K562 (cell line): ENCODE measurements at regions not wholly inside any gene's neighbourhood (a gene's known extent, or its start where the extent isn't known, plus 50 kb on each side); places are given as distances from the start of the nearest gene placed in this dataset.

Source experiments
- ATAC-seq: fragments of 200-7000 bp; cut with Tn5 transposase; 3 replicates; pipeline ENCODE4 v1.9.1; 2020; ENCODE audit warnings: moderate library complexity
- BruUV-seq: library from RNA; stranded (reverse); fragments of 400-500 nt; replicated peaks from 2 replicates; lab custom pipeline; 2021; lab: Mats Ljungman, UMichigan
- CTCF ChIA-PET: fragments of 300-600 bp; formaldehyde crosslinking; extraction: SDS; loops from one replicate; lab custom pipeline; 2021; ENCODE audit warnings: low intra/inter-chr PET ratio; lab: Yijun Ruan, JAX
- POLR2A ChIA-PET: fragments of 300-600, 350-650 bp; sonication (Branson Sonifier 250); formaldehyde crosslinking; extraction: SDS; loops from one replicate; lab custom pipeline; 2021; ENCODE audit warnings: antibody characterized with exemption, inconsistent platforms; lab: Yijun Ruan, JAX
- DNase-seq, 4 experiments: peaks; one replicate each; pipeline versions ENCODE4 v3.0.0 to v3.0.0-alpha.2; 2011 to 2018; ENCODE audit warnings: low spot score in 3 of 4, mixed read lengths in 3 of 4; ENCODE audit errors: extremely low read depth in 1 of 4
- FAIRE-seq: peaks from 2 replicates; lab custom pipeline; 2011; peaks lifted over from hg19 to GRCh38; lab: Jason Lieb, UNC
- H2AFZ ChIP-seq: 2 replicates; pipeline ENCODE4 v1.6.0; 2011; ENCODE audit warnings: low read depth, low read length, control low read depth, inconsistent platforms
- H3K27ac ChIP-seq: fragments of 200-600 bp; 3 replicates; pipeline ENCODE4 v1.8.0; 2011; ENCODE audit warnings: low read depth, mild to moderate bottlenecking, control low read depth, inconsistent platforms, low read length, moderate library complexity, mixed read lengths; ENCODE audit errors: extremely low read depth
- H3K27me3 ChIP-seq, 2 experiments: fragments of 300-600 bp in 1 of 2; 2 replicates in 1 of 2; 3 replicates in 1 of 2; pipeline versions ENCODE4 v1.6.0 to v1.8.0; 2011; ENCODE audit warnings: inconsistent platforms in 2 of 2, low read length in 2 of 2, mild to moderate bottlenecking in 1 of 2, mixed read lengths in 1 of 2, moderate library complexity in 1 of 2; ENCODE audit not compliant: control insufficient read depth in 2 of 2, insufficient read depth in 2 of 2
- H3K36me3 ChIP-seq: fragments of 300-600 bp; 3 replicates; pipeline ENCODE4 v1.8.0; 2011; ENCODE audit warnings: mild to moderate bottlenecking, low read length, inconsistent platforms; ENCODE audit not compliant: control insufficient read depth, insufficient read depth
- H3K4me1 ChIP-seq, 2 experiments: fragments of 200-600 bp in 1 of 2; replicated peaks in 1 of 2; 2 replicates in 1 of 2; 3 replicates in 1 of 2; pipeline versions ENCODE4 v1.5.1 to v1.8.0; 2011; ENCODE audit warnings: inconsistent platforms in 2 of 2, low read length in 2 of 2, mild to moderate bottlenecking in 1 of 2, mixed read lengths in 1 of 2, moderate library complexity in 1 of 2; ENCODE audit not compliant: control insufficient read depth in 2 of 2, insufficient read depth in 2 of 2
- H3K4me2 ChIP-seq: 2 replicates; pipeline ENCODE4 v1.6.1; 2011; ENCODE audit warnings: low read length, control low read depth, inconsistent platforms, mixed read lengths; ENCODE audit not compliant: insufficient read depth
- H3K4me3 ChIP-seq: fragments of 200-600 bp; sonication (generic), shearing (Covaris generic); 2 replicates; pipeline ENCODE4 v1.5.1; 2016; ENCODE audit warnings: control low read depth, inconsistent platforms
- H3K79me2 ChIP-seq: fragments of 200-600 bp; 3 replicates; pipeline ENCODE4 v1.8.0; 2011; ENCODE audit warnings: low read length, inconsistent platforms; ENCODE audit not compliant: control insufficient read depth, insufficient read depth
- H3K9ac ChIP-seq, 2 experiments: 2 replicates each; pipeline versions ENCODE4 v1.6.0 to v1.6.1; 2011; ENCODE audit warnings: low read depth in 2 of 2, low read length in 2 of 2, control low read depth in 1 of 2, inconsistent platforms in 1 of 2, mild to moderate bottlenecking in 1 of 2, mixed read lengths in 1 of 2; ENCODE audit not compliant: insufficient read depth in 1 of 2
- H3K9me1 ChIP-seq: one replicate; pipeline ENCODE4 v1.6.0; 2011; ENCODE audit warnings: inconsistent platforms, mild to moderate bottlenecking, low read length, moderate library complexity; ENCODE audit not compliant: control insufficient read depth, insufficient read depth
- H3K9me3 ChIP-seq: replicated peaks from 2 replicates; pipeline ENCODE4 v1.5.1; 2011; ENCODE audit warnings: low read depth, low read length, inconsistent platforms; ENCODE audit not compliant: control insufficient read depth, insufficient read depth
- H4K20me1 ChIP-seq: replicated peaks from 2 replicates; pipeline ENCODE4 v1.6.1; 2011; ENCODE audit warnings: low read length, inconsistent platforms, mixed read lengths; ENCODE audit not compliant: control insufficient read depth, insufficient read depth
- FOXK2 ChIP-seq, 2 experiments: fragments of 450-650 bp; IDR thresholded peaks in 1 of 2; conservative IDR thresholded peaks in 1 of 2; 2 replicates each; pipeline ENCODE4 v1.6.1; 2016; ENCODE audit warnings: low read depth in 2 of 2, mild to moderate bottlenecking in 1 of 2
- GTF2E2 ChIP-seq: fragments of 200-800 bp; sonication (Bioruptor generic); IDR thresholded peaks from 2 replicates; pipeline ENCODE4 v1.6.1; 2016; ENCODE audit warnings: missing genetic modification characterization, missing compliant biosample characterization
- NRF1 ChIP-seq, 2 experiments: fragments of 450-650 bp; IDR thresholded peaks in 1 of 2; conservative IDR thresholded peaks in 1 of 2; 2 replicates each; pipeline ENCODE4 v1.6.1; 2014; ENCODE audit warnings: mild to moderate bottlenecking in 2 of 2
- WGBS: fragments of 100-300 bp; shearing (Covaris generic); methylation state at CpG from one replicate; pipeline ENCODE4 v1.1.6; 2016; ENCODE audit warnings: low coverage, mixed read lengths; ENCODE audit not compliant: insufficient coverage; ENCODE audit errors: missing lambda C conversion rate; 5-methylcytosine and 5-hydroxymethylcytosine counted together
- in situ Hi-C: fragments of 300-500 bp; cut with MboI; formaldehyde crosslinking; loops from 4 replicates; pipeline ENCODE4 v1.15.0; 2018; ENCODE audit warnings: inconsistent platforms, mixed read lengths
- intact Hi-C: fragments of 100-400 bp; cut with micrococcal nuclease; formaldehyde crosslinking; loops from 2 replicates; pipeline ENCODE4 v1.14.2; 2022
- TF ChIP-seq, protein P1 (sequence below): sonication (generic); formaldehyde crosslinking; IDR thresholded peaks from 2 replicates; pipeline ENCODE4 v1.8.1; 2022; ENCODE audit warnings: missing genetic modification reagents
- TF ChIP-seq, protein P2 (sequence below): fragments of 450-650 bp; IDR thresholded peaks from 2 replicates; pipeline ENCODE4 v1.6.1; 2016
- TF ChIP-seq, protein P3 (sequence below): fragments of 250-450 bp; sonication (Bioruptor Pico); IDR thresholded peaks from 2 replicates; pipeline ENCODE4 v1.5.0; 2022; ENCODE audit warnings: mild to moderate bottlenecking

GRCh38 chr5:125492977-125493376, 746.5 kb upstream of the ZNF608 start:
- no peak for TF ChIP-seq FOXK2 (conservative IDR thresholded peaks at IDR 0.05 in 1 of 2, IDR thresholded peaks at IDR 0.05 in 1 of 2; ENCODE audit: low read depth in 2 of 2)
- TF ChIP-seq, protein P1, sequence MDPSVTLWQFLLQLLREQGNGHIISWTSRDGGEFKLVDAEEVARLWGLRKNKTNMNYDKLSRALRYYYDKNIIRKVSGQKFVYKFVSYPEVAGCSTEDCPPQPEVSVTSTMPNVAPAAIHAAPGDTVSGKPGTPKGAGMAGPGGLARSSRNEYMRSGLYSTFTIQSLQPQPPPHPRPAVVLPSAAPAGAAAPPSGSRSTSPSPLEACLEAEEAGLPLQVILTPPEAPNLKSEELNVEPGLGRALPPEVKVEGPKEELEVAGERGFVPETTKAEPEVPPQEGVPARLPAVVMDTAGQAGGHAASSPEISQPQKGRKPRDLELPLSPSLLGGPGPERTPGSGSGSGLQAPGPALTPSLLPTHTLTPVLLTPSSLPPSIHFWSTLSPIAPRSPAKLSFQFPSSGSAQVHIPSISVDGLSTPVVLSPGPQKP (CRISPR knock-in tag): no peak
- TF ChIP-seq, protein P2, sequence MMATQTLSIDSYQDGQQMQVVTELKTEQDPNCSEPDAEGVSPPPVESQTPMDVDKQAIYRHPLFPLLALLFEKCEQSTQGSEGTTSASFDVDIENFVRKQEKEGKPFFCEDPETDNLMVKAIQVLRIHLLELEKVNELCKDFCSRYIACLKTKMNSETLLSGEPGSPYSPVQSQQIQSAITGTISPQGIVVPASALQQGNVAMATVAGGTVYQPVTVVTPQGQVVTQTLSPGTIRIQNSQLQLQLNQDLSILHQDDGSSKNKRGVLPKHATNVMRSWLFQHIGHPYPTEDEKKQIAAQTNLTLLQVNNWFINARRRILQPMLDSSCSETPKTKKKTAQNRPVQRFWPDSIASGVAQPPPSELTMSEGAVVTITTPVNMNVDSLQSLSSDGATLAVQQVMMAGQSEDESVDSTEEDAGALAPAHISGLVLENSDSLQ: no peak
- no peak for TF ChIP-seq NRF1 (conservative IDR thresholded peaks at IDR 0.05 in 1 of 2, IDR thresholded peaks at IDR 0.05 in 1 of 2)
- TF ChIP-seq GTF2E2: no peak
- TF ChIP-seq, protein P3, sequence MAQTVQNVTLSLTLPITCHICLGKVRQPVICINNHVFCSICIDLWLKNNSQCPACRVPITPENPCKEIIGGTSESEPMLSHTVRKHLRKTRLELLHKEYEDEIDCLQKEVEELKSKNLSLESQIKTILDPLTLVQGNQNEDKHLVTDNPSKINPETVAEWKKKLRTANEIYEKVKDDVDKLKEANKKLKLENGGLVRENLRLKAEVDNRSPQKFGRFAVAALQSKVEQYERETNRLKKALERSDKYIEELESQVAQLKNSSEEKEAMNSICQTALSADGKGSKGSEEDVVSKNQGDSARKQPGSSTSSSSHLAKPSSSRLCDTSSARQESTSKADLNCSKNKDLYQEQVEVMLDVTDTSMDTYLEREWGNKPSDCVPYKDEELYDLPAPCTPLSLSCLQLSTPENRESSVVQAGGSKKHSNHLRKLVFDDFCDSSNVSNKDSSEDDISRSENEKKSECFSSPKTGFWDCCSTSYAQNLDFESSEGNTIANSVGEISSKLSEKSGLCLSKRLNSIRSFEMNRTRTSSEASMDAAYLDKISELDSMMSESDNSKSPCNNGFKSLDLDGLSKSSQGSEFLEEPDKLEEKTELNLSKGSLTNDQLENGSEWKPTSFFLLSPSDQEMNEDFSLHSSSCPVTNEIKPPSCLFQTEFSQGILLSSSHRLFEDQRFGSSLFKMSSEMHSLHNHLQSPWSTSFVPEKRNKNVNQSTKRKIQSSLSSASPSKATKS (CRISPR knock-in tag): no peak
- H2AFZ ChIP-seq: no peak overlapping the region
- no peaks in the 10 kb centered on the region for H3K79me2 ChIP-seq
- DNase-seq: no peak
- no peaks in the 10 kb centered on the region for H3K4me1 ChIP-seq
- H3K4me3 ChIP-seq: no peak overlapping the region
- CTCF ChIA-PET: no interaction called here
- H3K36me3 ChIP-seq: no peaks in the 10 kb centered on the region
- ATAC-seq: no peak
- H3K27ac ChIP-seq: no peak overlapping the region
- no peak for FAIRE-seq
- intact Hi-C loops (no loop called here), in situ Hi-C loops (no loop called here)
- H3K9me1 ChIP-seq: no peaks in the 10 kb centered on the region
- no peak overlapping the region for H3K4me2 ChIP-seq
- no peaks in the 10 kb centered on the region; the same call in 1 of the 2 replicates for H3K9me3 ChIP-seq
- BruUV-seq: no TSS peak
- POLR2A ChIA-PET: no interaction called here
- no peaks in the 10 kb centered on the region for H3K27me3 ChIP-seq
- WGBS: 0% methylated on average over 2 of the region's 2 CpGs
- H4K20me1 ChIP-seq: no peaks in the 10 kb centered on the region
- H3K9ac ChIP-seq: no peak overlapping the region
